Psoas muscle (tissue), 7 donors: ENCODE measurements at regions not wholly inside any gene's neighbourhood (a gene's known extent, or its start where the extent isn't known, plus 50 kb on each side); places are given as distances from the start of the nearest gene placed in this dataset.

Source experiments
- ATAC-seq, 4 donors: fragments of 200-7000 bp; cut with Tn5 transposase; one replicate each; pipeline ENCODE4 v1.9.1; 2020; ENCODE audit warnings: moderate library complexity in 3 of 4, mild to moderate bottlenecking in 2 of 4
- DNase-seq, 2 donors: peaks; one replicate each; pipeline ENCODE4 v3.0.0-alpha.2; 2020
- H3K27ac ChIP-seq: fragments of 200-600 bp; one replicate; pipeline ENCODE4 v1.8.0; 2022
- H3K27me3 ChIP-seq, 3 donors: fragments of 200-600 bp in 1 of 3; one replicate each; pipeline versions ENCODE4 v1.6.1 to v1.8.0; 2013 to 2022; ENCODE audit warnings: low read length in 2 of 3, mild to moderate bottlenecking in 2 of 3, moderate library complexity in 1 of 3; ENCODE audit not compliant: insufficient read depth in 3 of 3
- H3K36me3 ChIP-seq, 2 donors: fragments of 200-600 bp in 1 of 2; one replicate each; pipeline versions ENCODE4 v1.6.1 to v1.8.0; 2013 to 2022; ENCODE audit warnings: low read depth in 1 of 2, mild to moderate bottlenecking in 1 of 2, moderate library complexity in 1 of 2; ENCODE audit not compliant: insufficient read depth in 1 of 2
- H3K4me1 ChIP-seq: fragments of 200-600 bp; one replicate; pipeline ENCODE4 v1.8.0; 2022
- H3K4me3 ChIP-seq: fragments of 200-600 bp; one replicate; pipeline ENCODE4 v1.8.0; 2022; ENCODE audit warnings: mild to moderate bottlenecking
- H3K9me3 ChIP-seq: fragments of 200-600 bp; one replicate; pipeline ENCODE4 v1.8.0; 2022
- CTCF ChIP-seq: fragments of 200-600 bp; IDR thresholded peaks from one replicate; pipeline ENCODE4 v1.8.0; 2022; ENCODE audit warnings: antibody characterized with exemption
- WGBS, 3 donors: extraction: QIAGEN DNeasy Blood & Tissue Kit; methylation state at CpG; one replicate each; pipeline versions ENCODE4 v1.1.6 to v1.1.7; 2013; 5-methylcytosine and 5-hydroxymethylcytosine counted together
- intact Hi-C, 2 donors: fragments of 100-400 bp; cut with DNase I; formaldehyde crosslinking; loops; one replicate each; pipeline versions ENCODE4 v1.11.0 to v1.14.2; 2022
- donor health status: healthy with polysubstance abuse.
- donor health status: DM: no; HTN: no; CAD: no; lungs with moderate emphysema.
- donor health status: Bipolar disorder and iron deficiency.
- donor health status: healthy.
- donor health status: DM: yes; HTN: yes; CAD: no.
- donor health status: DM: no; HTN: no; CAD: no.
- donor health status: DM: yes; HTN: yes; CAD: no.

GRCh38 chr3:18782191-18782590 lies 357.1 kb upstream of the SATB1 start:
- 64 to 76% (median 68%) methylated on average over 2 of the region's 2 CpGs for WGBS, 3 donors
- intact Hi-C loops: no loop called here

GRCh38 chr3:18780959-18781358 lies 355.8 kb upstream of the SATB1 start:
- intact Hi-C loops: no loop called here
- TF ChIP-seq CTCF: no peak
- H3K4me1 ChIP-seq: no peaks in the 10 kb centered on the region
- H3K27me3 ChIP-seq: no peaks in the 10 kb centered on the region
- H3K9me3 ChIP-seq: no peaks in the 10 kb centered on the region
- H3K4me3 ChIP-seq: no peak overlapping the region
- WGBS, 3 donors: 82 to 93% (median 88%) methylated on average over 3 of the region's 3 CpGs
- no peak for DNase-seq
- no peak for ATAC-seq
- H3K27ac ChIP-seq: no peak overlapping the region
- no peaks in the 10 kb centered on the region for H3K36me3 ChIP-seq

More at GRCh38 chr3:18782191-18782590, 357.1 kb upstream of the SATB1 start:
- Histone ChIP-seq H3K4me3 (no peak overlapping the region), H3K36me3 (no peaks in the 10 kb centered on the region), H3K9me3 (no peaks in the 10 kb centered on the region), H3K27me3 (no peaks in the 10 kb centered on the region), H3K27ac (no peak overlapping the region), H3K4me1 (no peaks in the 10 kb centered on the region)
- no peak for DNase-seq
- no peak for ATAC-seq
- no peak for TF ChIP-seq CTCF

DNA sequence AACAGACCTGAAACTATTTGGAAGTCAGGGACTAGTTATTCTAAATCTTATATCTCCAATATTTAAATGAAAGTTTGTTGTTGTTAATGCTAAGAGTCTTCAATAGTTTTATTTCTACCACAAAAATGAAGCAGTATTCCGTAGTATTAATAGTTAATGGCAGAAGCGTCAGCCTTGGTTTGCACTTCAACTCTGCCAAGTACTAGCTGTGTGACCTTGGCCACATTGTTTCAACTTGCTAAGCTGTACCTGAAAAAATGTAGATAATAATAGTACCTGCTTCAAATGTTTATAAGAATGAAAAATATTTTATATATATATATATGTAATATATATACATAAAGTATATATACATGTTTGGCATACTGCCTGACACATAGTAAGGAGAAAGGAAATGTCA lies 354.6 kb upstream of the SATB1 start:
- H3K27ac ChIP-seq: no peak overlapping the region
- no peak overlapping the region for H3K4me3 ChIP-seq
- no peak for TF ChIP-seq CTCF
- WGBS, 3 donors: 84 to 90% (median 86%) methylated on average over 2 of the region's 2 CpGs
- no peaks in the 10 kb centered on the region for H3K27me3 ChIP-seq
- no peaks in the 10 kb centered on the region for H3K9me3 ChIP-seq
- no peaks in the 10 kb centered on the region for H3K36me3 ChIP-seq
- DNase-seq: no peak
- intact Hi-C loops: no loop called here
- no peaks in the 10 kb centered on the region for H3K4me1 ChIP-seq
- no peak for ATAC-seq

DNA sequence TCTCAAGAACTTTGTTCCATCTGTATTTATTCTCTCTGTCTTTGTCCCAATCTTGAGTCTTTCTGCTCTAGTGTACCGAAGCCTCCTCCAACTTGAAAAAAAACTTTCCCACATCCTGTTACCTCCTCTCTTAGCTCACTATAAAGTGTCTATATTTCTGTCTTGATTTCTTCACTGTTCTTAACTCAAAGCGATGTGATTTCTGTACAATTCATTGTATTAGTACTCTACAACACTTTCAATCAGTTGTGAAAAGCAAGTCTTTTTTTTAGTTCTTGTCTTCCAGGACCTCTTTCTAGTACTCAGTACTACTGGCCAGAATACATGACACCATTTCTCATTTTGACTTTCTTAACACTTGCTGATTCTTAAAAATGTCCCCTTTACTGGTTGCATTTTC lies 353.5 kb upstream of the SATB1 start:
- no peak for TF ChIP-seq CTCF
- no peak for DNase-seq
- Histone ChIP-seq H3K36me3 (no peaks in the 10 kb centered on the region), H3K9me3 (no peaks in the 10 kb centered on the region), H3K4me3 (no peak overlapping the region), H3K27me3 (no peaks in the 10 kb centered on the region), H3K27ac (no peak overlapping the region), H3K4me1 (no peaks in the 10 kb centered on the region)
- no peak for ATAC-seq
- intact Hi-C loops: no loop called here
- WGBS, 3 donors: 47 to 65% (median 49%) methylated on average over 2 of the region's 2 CpGs

DNA sequence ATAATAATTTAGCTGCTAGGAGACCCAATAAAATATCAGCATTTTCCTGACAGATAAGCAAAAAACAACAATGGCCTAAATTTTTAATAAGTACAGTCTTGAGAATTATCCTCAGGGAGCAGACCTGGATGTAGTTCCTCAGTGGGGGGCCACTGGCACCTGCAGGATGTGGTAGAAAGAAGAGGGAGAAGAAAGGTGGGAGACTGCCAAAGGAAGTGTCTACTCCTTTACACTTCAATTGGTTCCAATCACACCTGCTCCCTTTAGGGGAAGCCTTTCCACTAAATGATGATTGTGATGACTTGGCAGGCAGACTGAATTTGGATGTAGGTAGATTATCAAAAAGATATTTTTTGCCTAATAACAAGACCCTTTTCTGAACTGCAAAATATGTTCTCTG lies 353.0 kb upstream of the SATB1 start:
- no peak overlapping the region for H3K4me3 ChIP-seq
- intact Hi-C loops: no loop called here
- DNase-seq: no peak
- no peaks in the 10 kb centered on the region for H3K27me3 ChIP-seq
- no peak overlapping the region for H3K27ac ChIP-seq
- H3K4me1 ChIP-seq: no peaks in the 10 kb centered on the region
- ATAC-seq: no peak
- no peaks in the 10 kb centered on the region for H3K36me3 ChIP-seq
- TF ChIP-seq CTCF: no peak
- no peaks in the 10 kb centered on the region for H3K9me3 ChIP-seq
